BJ (cell line): ENCODE measurements at regions not wholly inside any gene's neighbourhood (a gene's known extent, or its start where the extent isn't known, plus 50 kb on each side); places are given as distances from the start of the nearest gene placed in this dataset.

Experiments used
- CTCF ChIA-PET: fragments of 350-600 bp; formaldehyde crosslinking; extraction: SDS; loops from one replicate; lab custom pipeline; 2021; ENCODE audit warnings: antibody characterized with exemption, inconsistent platforms; lab: Yijun Ruan, JAX
- POLR2A ChIA-PET: fragments of 300-600 bp; sonication (Branson Sonifier 250); formaldehyde crosslinking; extraction: SDS; loops from one replicate; lab custom pipeline; 2021; ENCODE audit warnings: antibody characterized with exemption; lab: Charles Lee
- DNase-seq: peaks from one replicate; pipeline ENCODE4 v3.0.0-alpha.2; 2011; ENCODE audit warnings: low read depth
- H3K27me3 ChIP-seq: 2 replicates; pipeline ENCODE4 v1.6.0; 2011; ENCODE audit warnings: low read length; ENCODE audit not compliant: control insufficient read depth, insufficient read depth
- H3K36me3 ChIP-seq: 2 replicates; pipeline ENCODE4 v1.5.1; 2011; ENCODE audit warnings: low read length; ENCODE audit not compliant: control insufficient read depth, insufficient read depth
- H3K4me3 ChIP-seq: 2 replicates; pipeline ENCODE4 v1.5.1; 2011; ENCODE audit warnings: low read depth, mild to moderate bottlenecking, control low read depth, low read length
- CTCF ChIP-seq: IDR thresholded peaks from 2 replicates; pipeline ENCODE4 v1.5.1; 2011; ENCODE audit warnings: low read depth, mild to moderate bottlenecking, control low read depth, inconsistent platforms, low read length, moderate library complexity; ENCODE audit not compliant: insufficient read depth

GRCh38 chr14:84987042-84987441 lies 542.9 kb upstream of the FLRT2 start:
- no peak for DNase-seq

GRCh38 chr14:84988357-84988756 lies 541.6 kb upstream of the FLRT2 start:
- TF ChIP-seq CTCF = no peak
- no peaks in the 10 kb centered on the region for H3K36me3 ChIP-seq
- CTCF ChIA-PET = no interaction called here
- POLR2A ChIA-PET = no interaction called here
- H3K27me3 ChIP-seq = no peaks in the 10 kb centered on the region
- no peak overlapping the region for H3K4me3 ChIP-seq
- DNase-seq = no peak

More at GRCh38 chr14:84987042-84987441, 542.9 kb upstream of the FLRT2 start:
- no peaks in the 10 kb centered on the region for H3K36me3 ChIP-seq
- ChIA-PET CTCF (no interaction called here), POLR2A (no interaction called here)
- no peaks in the 10 kb centered on the region for H3K27me3 ChIP-seq
- TF ChIP-seq CTCF = no peak
- no peak overlapping the region for H3K4me3 ChIP-seq

- Histone ChIP-seq H3K36me3 (no peaks in the 10 kb centered on the region), H3K4me3 (no peak overlapping the region), H3K27me3 (no peaks in the 10 kb centered on the region)
- no peak for TF ChIP-seq CTCF
- ChIA-PET POLR2A (no interaction called here), CTCF (interaction anchor here (1.6 kb wide), 1 partner anchor 15 kb away, joined by 4 read pairs; no protein-coding TSS in a partner anchor)
- DNase-seq = no peak
Measured at GRCh38 chr14:84991021-84991420, 538.9 kb upstream of the FLRT2 start.

GRCh38 chr14:84998216-84998615 lies 531.7 kb upstream of the FLRT2 start:
- TF ChIP-seq CTCF = no peak
- POLR2A ChIA-PET = no interaction called here
- DNase-seq = no peak
- Histone ChIP-seq H3K27me3 (no peaks in the 10 kb centered on the region), H3K4me3 (no peak overlapping the region), H3K36me3 (no peaks in the 10 kb centered on the region)
- CTCF ChIA-PET = no interaction called here

GRCh38 chr14:85002846-85003245 lies 527.1 kb upstream of the FLRT2 start:
- DNase-seq = no peak

More at GRCh38 chr14:85002846-85003245, 527.1 kb upstream of the FLRT2 start:
- Histone ChIP-seq H3K27me3 (no peaks in the 10 kb centered on the region), H3K36me3 (no peaks in the 10 kb centered on the region), H3K4me3 (no peak overlapping the region)
- ChIA-PET CTCF (interaction anchor here (0.6 kb wide), 1 partner anchor 117 kb away, joined by 3 read pairs; no protein-coding TSS in a partner anchor), POLR2A (no interaction called here)
- TF ChIP-seq CTCF = no peak
